Stimulated activated CD4-positive, alpha-beta T cell treated with anti-CD3 and anti-CD28 coated beads, Interleukin-1b, Interleukin-23, amount 100 ng/mL, for 24 hours (primary cell): ENCODE measurements at regions not wholly inside any gene's neighbourhood (a gene's known extent, or its start where the extent isn't known, plus 50 kb on each side); places are given as distances from the start of the nearest gene placed in this dataset.
"Not testable (repeated sequence)": the region's sequence is repeated elsewhere in the genome, so short reads cannot be mapped to it uniquely, and the experiment has no call there.

Experiments
- DNase-seq, 4 experiments: peaks; one replicate each; pipeline ENCODE4 v3.0.0-alpha.2; 2020; ENCODE audit warnings: low read depth in 4 of 4, low spot score in 1 of 4

- no peak for DNase-seq
Measured at GRCh38 chr2:38484957-38485356, 107.9 kb upstream of the ATL2 start.

- no peak for DNase-seq
Measured at GRCh38 chr2:38483776-38484501, 106.9 kb upstream of the ATL2 start.

- DNase-seq, result not testable (repeated sequence)
Measured at GRCh38 chr2:38482710-38483109, 105.6 kb upstream of the ATL2 start.

- no peak for DNase-seq
Measured at GRCh38 chr2:38480617-38481016, 103.5 kb upstream of the ATL2 start.

- no peak for DNase-seq
Measured at GRCh38 chr2:38477006-38477405, 99.9 kb upstream of the ATL2 start.

- DNase-seq, result no peak
Measured at GRCh38 chr2:38475567-38475881, 98.5 kb upstream of the ATL2 start.

- no peak for DNase-seq
Measured at GRCh38 chr2:38474715-38475566, 97.9 kb upstream of the ATL2 start.

GRCh38 chr2:38474021-38474456, 97.0 kb upstream of the ATL2 start:
- DNase-seq, result no peak

GRCh38 chr2:38473333-38474005, 96.4 kb upstream of the ATL2 start:
- DNase-seq, result no peak

- no peak for DNase-seq
Measured at GRCh38 chr2:38470115-38470514, 93.0 kb upstream of the ATL2 start.

- no peak for DNase-seq
Measured at GRCh38 chr2:38467768-38468455, 90.8 kb upstream of the ATL2 start.

- DNase-seq, result no peak
Measured at GRCh38 chr2:38466876-38467767, 90.0 kb upstream of the ATL2 start.

- no peak for DNase-seq
Measured at GRCh38 chr2:38466409-38466808, 89.3 kb upstream of the ATL2 start.

- no peak for DNase-seq
Measured at GRCh38 chr2:38465789-38466127, 88.7 kb upstream of the ATL2 start.

- DNase-seq, result no peak
Measured at GRCh38 chr2:38464971-38465788, 88.1 kb upstream of the ATL2 start.

GRCh38 chr2:38463752-38464151, 86.7 kb upstream of the ATL2 start:
- no peak for DNase-seq

GRCh38 chr2:38462121-38462661, 85.1 kb upstream of the ATL2 start:
- peak in 3 of 4 experiments; percentile 23 to 54 (median 26) for DNase-seq

- DNase-seq, result no peak
Measured at GRCh38 chr2:38461470-38461869, 84.4 kb upstream of the ATL2 start.

GRCh38 chr2:38460313-38460712, 83.2 kb upstream of the ATL2 start:
- DNase-seq, result no peak
